ENCODE measurements at regions not wholly inside any gene's neighbourhood (a gene's known extent, or its start where the extent isn't known, plus 50 kb on each side); places are given as distances from the start of the nearest gene placed in this dataset.

- DNase-seq (ENCODE audit: low read depth in 1 of 2, low spot score in 1 of 2), result no peak
- Histone ChIP-seq H3K36me3 (no peaks in the 10 kb centered on the region), H3K27ac (no peak overlapping the region), H3K4me3 (no peak overlapping the region), H3K9me3 (ENCODE audit: low read depth) (no peaks in the 10 kb centered on the region), H3K4me1 (ENCODE audit: low read depth) (no peaks in the 10 kb centered on the region), H3K27me3 (no peaks in the 10 kb centered on the region)
- TF ChIP-seq, protein P1, sequence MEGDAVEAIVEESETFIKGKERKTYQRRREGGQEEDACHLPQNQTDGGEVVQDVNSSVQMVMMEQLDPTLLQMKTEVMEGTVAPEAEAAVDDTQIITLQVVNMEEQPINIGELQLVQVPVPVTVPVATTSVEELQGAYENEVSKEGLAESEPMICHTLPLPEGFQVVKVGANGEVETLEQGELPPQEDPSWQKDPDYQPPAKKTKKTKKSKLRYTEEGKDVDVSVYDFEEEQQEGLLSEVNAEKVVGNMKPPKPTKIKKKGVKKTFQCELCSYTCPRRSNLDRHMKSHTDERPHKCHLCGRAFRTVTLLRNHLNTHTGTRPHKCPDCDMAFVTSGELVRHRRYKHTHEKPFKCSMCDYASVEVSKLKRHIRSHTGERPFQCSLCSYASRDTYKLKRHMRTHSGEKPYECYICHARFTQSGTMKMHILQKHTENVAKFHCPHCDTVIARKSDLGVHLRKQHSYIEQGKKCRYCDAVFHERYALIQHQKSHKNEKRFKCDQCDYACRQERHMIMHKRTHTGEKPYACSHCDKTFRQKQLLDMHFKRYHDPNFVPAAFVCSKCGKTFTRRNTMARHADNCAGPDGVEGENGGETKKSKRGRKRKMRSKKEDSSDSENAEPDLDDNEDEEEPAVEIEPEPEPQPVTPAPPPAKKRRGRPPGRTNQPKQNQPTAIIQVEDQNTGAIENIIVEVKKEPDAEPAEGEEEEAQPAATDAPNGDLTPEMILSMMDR (IDR thresholded peaks at IDR 0.05; ENCODE audit: low read depth, low read length), result no peak
These were observed 55.4 kb upstream of the RASGEF1B start for GRCh38 chr4:81527115-81527514.

DNA sequence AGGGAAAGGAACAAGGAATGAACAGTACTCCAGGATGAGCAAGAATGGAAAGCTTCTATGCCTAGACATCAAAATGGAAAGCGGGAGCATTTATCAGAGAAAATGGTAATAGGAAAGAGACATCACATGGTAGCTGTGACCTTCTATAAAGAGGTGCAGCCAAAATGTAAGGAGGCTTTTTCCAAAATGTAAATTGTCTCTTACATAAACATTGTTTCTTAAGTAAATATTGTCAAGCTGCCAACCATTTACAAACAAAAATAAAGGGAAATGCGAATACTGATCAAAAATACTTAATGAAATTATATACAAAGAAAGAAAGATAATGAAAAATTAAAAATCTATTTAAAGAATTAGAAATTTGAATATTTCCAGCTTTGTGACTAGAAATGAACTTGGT is 55.0 kb upstream of the RASGEF1B start:
- Histone ChIP-seq H3K9me3 (ENCODE audit: low read depth) (no peaks in the 10 kb centered on the region), H3K27ac (no peak overlapping the region), H3K36me3 (no peaks in the 10 kb centered on the region), H3K27me3 (no peaks in the 10 kb centered on the region), H3K4me3 (no peak overlapping the region), H3K4me1 (ENCODE audit: low read depth) (no peaks in the 10 kb centered on the region)
- DNase-seq (ENCODE audit: low read depth in 1 of 2, low spot score in 1 of 2), result no peak
- TF ChIP-seq, protein P1 (IDR thresholded peaks at IDR 0.05; ENCODE audit: low read depth, low read length), result no peak

- H3K27ac ChIP-seq, result no peak overlapping the region
- TF ChIP-seq, protein P1 (IDR thresholded peaks at IDR 0.05; ENCODE audit: low read depth, low read length), result no peak
- no peak overlapping the region for H3K4me3 ChIP-seq
- DNase-seq (ENCODE audit: low read depth in 1 of 2, low spot score in 1 of 2), result no peak
- H3K27me3 ChIP-seq, result no peaks in the 10 kb centered on the region
- no peaks in the 10 kb centered on the region for H3K36me3 ChIP-seq
- H3K4me1 ChIP-seq (ENCODE audit: low read depth), result no peaks in the 10 kb centered on the region
- H3K9me3 ChIP-seq (ENCODE audit: low read depth), result no peaks in the 10 kb centered on the region
These were observed 52.1 kb upstream of the RASGEF1B start for GRCh38 chr4:81523672-81524327.

DNA sequence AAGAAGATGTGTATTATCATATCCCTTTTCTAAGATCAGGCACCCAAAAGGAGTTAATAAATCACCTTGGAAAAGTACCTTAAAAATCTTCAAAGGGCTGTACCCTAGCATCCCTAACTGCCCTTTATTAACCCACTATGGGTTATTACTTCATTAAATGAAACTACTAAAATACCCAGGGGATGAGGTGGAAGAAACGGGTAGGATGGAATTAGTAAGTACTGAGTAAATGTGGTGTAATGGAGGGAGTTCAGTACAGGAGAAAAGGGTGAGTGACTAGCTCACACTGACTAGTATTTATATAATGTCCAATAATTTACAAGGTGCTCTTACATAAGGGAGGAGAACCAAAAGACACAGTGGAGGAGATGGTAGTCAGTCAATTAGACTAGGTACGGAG is 51.0 kb upstream of the RASGEF1B start:
- no peaks in the 10 kb centered on the region for H3K27me3 ChIP-seq
- H3K36me3 ChIP-seq, result no peaks in the 10 kb centered on the region
- H3K27ac ChIP-seq, result no peak overlapping the region
- H3K4me1 ChIP-seq (ENCODE audit: low read depth), result no peaks in the 10 kb centered on the region
- TF ChIP-seq, protein P1 (IDR thresholded peaks at IDR 0.05; ENCODE audit: low read depth, low read length), result no peak
- no peak overlapping the region for H3K4me3 ChIP-seq
- no peak for DNase-seq (ENCODE audit: low read depth in 1 of 2, low spot score in 1 of 2)
- H3K9me3 ChIP-seq (ENCODE audit: low read depth), result no peaks in the 10 kb centered on the region

DNA sequence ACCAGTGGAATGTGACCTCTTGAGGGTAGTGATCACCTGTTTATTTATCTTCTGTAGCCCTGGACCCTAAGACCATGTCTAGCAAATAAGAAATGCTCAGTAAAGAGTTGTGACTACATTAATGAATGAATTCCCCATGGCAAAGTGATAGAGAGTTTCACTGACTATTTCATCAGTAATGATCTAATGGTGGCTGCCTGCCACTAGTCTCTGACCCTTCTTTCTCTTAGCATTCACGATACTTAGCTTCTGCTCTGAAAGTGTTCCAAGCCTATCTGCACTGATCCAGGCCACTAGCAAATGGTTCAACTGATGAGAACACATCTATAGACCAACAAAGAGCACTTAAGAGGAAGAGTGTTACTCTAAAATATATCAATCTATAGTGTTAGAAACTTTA is 50.0 kb upstream of the RASGEF1B start:
- H3K36me3 ChIP-seq, result no peaks in the 10 kb centered on the region
- no peak overlapping the region for H3K4me3 ChIP-seq
- no peaks in the 10 kb centered on the region for H3K4me1 ChIP-seq (ENCODE audit: low read depth)
- DNase-seq (ENCODE audit: low read depth in 1 of 2, low spot score in 1 of 2), result no peak
- H3K9me3 ChIP-seq (ENCODE audit: low read depth), result no peaks in the 10 kb centered on the region
- no peak overlapping the region for H3K27ac ChIP-seq
- no peaks in the 10 kb centered on the region for H3K27me3 ChIP-seq
- TF ChIP-seq, protein P1 (IDR thresholded peaks at IDR 0.05; ENCODE audit: low read depth, low read length), result no peak

Data from cardiac muscle cell (in vitro differentiated cells and primary cell).